Medulla oblongata (tissue), 1 donor: ENCODE measurements at regions not wholly inside any gene's neighbourhood (a gene's known extent, or its start where the extent isn't known, plus 50 kb on each side); places are given as distances from the start of the nearest gene placed in this dataset.
A peak's percentile ranks its signal among the peaks of the same experiment; 100 is the strongest.

ENCODE experiments used
- DNase-seq: peaks from one replicate; pipeline ENCODE4 v3.0.0-alpha.2; 2015; ENCODE audit errors: extremely low spot score

DNA sequence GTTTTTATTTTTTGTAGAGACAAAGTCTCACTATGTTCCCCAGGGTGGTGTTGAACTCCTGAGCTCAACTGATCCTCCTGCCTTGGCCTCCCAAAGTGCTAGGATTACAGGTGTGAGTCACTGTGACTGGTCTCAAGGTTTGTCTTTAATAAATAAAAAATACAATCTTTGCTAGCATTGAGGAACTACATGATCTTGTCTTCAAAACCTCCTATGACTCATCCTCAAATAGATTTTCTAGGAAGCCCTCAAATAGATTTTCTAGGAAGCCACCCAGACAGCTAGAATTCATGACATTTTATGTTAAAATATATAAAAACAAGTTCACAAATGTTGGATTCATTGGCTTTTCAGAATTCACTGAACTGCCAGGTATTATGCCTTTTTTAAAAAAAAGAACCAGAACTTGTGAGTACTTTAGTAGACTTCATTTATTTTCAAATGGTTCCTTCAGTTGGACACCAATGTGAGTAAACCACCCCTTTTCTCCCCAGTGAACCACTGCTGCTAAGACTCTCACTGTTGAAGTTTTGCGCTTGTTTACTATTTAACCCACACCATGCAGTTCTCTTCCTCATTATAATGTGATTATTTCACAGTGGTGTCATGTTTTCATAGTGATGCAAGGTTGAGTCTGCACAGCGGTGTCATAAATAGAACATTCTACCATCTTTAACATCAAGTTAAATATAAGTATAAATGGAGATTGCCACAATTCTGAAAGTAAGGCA lies 303.9 kb downstream of the CASP12 start:
- DNase-seq = no peak

DNA sequence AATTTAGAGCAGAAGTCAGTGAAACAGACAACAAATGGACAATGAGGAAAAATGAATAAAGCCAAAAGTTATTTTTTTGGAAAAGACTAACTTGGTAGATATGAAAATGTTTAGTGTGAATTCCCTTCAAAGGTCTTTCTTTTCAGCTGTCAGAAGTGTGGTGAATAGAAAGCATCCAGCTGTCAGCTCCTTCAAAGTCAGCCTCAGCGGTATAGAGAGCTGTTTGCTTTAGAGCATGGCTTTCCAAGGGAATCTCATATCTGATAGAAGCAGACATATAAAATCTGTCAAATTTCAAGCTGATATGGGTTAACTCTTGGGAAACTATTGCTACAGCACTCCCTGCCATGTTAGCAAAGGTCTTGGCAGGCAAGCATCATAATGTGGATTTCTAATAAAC lies 309.3 kb downstream of the CASP12 start:
- DNase-seq = no peak

DNA sequence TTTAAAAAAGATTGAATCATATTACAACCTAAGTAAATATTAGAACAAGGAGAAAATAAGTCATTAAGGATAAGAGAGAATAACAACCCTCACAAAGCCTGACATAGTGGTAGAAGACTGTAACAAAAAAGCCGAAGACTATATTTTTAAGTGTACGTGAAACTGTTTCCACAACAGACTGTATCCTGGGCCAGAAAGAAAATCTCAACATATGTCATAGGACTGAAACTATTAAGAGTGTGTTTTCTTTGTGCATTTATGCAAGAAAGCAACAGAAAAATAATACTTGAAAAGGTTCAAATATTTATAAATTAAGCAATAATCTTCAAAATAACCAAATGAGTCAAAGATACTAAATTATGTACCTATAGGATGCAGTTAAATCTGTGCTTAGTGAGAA lies 309.8 kb downstream of the CASP12 start:
- no peak for DNase-seq

DNA sequence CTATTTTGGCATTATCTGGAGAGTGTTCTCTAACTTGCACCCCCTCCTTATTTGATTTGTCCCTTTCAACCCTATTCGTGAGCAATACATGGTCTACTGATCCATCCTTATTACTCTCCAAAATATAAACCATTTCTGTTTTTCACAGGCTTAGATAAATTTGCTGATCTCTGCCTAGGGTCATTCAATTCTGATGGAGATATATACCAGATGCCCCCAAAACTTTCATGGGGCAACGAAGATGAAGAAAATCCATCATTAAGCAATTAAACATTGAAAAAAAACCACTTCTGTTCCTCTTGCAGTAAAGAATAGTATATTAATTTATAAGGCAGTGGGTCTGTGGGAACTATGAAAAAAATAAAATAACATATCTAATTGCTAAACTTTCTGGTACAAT lies 313.4 kb downstream of the CASP12 start:
- no peak for DNase-seq

DNA sequence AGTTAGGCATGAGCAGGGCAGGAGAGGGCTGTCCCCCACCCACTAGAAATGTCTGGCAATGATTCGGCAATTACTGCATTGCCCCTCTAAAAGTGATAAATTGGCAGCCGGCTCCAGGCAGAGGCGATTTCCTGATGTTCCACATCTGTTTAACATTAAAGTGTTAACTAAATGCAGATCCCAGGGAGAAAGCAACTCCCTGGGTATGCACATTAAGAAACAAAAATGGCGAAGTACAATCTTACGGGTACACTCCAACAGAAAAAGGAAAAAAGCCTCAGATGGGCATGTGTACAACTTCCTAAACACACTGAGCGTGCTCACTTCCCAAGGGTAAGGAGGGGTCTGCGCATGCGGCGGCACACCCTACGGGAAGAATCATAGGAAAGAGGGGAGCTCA lies 314.4 kb downstream of the CASP12 start:
- DNase-seq = no peak

DNA sequence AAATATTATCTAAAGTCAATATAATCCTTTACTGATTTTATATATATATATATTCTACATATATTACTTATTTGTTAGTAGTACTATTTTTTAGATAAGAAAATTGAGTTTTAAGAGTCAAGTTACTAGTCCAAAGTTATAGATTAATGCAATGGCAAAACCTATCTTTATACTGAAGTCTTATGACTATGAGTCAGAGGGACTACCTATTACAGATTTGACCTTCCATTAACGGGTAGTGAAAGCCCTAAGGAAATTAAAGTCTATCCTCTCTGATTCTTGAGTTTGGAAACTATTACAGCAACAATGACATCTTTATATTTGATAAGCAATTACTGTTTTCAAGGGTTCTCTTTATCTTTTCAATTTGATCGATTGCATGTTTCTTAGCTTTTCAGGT lies 315.8 kb downstream of the CASP12 start:
- DNase-seq = no peak

DNA sequence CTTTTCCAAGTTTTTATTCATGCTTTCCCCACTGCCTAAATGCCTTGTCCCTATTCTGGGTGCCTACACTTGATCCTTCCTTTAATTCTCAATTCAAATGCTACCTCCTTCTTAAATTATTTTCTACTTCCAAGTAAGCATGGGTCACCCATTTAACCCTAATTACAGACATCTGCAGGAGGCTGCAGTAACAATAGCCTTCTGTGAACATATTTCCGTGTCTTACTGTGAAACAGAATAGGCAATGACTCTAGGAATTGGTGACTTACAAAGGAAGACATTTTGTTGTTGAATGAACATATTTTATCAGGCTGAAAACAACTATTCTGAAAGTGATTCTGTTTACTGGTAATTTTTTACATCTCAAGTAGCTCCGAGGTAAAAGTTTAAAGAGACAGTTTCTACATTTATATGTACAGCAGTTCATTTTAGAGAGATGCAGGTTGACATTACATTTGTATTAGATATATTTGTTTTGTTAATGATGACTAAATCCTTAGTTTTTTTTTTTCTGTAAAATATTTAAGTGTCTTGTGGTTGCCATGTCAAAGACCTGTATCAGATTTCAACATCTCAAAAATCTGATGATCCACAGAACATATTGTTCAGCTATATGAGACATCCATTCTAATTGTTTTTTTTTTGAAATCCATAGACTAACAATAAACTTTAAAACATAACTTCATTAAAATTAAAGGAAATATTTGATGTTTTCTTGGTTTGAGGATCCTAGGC lies 316.8 kb downstream of the CASP12 start:
- no peak for DNase-seq

DNA sequence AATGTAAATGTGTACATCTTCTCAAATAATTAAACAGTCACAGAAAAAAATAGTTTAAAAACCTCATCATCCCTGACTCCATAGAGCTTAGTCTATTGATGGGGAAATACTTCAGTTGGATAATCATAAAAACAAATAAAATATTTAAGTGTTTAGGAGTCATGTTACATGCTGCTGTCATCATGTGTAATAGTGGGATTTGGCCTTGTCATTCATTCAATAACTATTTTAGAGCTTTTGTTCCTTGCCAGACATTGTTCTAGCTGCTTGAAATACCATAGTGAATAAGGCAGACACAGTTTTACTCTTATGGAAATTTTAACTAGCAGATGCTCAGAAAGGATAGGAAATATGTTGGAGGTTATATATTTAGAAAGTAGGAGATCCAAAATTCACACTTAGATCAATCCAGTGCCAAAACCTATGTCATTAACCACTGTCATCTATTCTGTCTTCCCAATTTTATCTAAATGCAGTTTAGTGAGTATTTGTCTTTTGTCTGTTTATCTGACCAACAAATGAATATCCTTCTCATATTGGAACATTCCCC lies 324.7 kb downstream of the CASP12 start:
- no peak for DNase-seq

DNA sequence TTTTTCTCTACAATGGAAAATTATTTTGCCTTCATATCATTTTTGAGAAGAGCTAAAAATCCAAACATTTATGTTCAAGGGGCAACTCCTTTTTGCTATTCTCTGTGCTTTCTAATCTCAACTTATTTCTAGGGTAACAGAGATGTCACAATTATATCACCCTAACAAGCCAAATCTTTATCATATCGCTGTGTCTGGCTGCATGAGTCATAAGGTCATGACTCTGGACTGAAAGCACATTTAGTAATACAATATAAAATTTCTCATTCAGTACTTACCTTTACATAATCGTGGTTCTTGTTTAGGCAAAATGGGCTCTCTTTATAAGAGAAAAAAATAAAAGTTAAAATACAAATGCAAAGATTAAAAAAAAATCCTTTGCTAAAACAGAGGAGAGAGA lies 326.0 kb downstream of the CASP12 start:
- no peak for DNase-seq

DNA sequence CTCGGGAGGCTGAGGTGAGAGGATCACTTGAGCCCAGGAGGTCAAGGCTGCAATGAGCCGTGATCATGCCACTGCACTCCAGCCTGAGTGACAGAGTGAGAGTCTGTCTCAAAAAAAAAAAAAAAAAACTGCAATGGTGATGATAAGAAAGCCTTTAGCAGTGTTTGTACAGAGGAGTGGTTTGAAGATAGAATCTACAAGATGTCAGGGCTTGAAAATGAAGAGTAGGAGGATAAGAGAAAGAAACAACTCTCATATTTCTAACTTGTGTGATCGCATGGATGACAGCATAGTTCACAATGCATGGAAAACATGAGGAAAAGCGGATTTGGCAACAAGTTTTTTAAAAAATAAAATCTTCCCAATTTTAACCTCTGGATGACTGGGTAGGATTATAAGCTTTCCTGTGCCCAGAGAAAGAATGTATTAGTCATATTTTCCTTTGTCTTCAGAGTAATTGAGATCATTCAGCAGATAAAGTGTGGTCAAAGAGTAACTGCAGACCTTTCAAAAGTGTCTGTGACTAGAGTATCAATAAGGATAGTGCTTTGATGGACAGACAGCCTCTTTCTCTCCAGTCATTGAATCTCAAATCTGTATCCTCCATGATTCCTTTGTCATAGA lies 328.1 kb downstream of the CASP12 start:
- DNase-seq = no peak

DNA sequence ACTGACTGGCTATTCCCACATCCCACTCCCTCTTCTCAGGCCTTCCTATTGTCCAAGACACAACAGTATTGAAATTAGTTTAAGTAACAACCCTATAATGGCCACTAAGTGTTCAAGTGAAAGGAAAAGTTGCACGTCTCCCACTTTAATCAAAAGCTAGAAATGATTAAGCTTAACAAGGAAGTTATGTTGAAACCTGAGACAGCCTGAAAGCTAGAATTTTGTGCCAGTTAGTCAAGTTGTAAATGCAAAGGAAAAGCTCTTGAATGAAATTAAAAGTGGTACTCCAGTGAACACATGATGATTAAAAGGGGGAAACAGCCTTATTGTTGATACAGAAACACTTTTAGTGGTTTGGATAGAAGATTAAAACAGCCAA lies 332.7 kb downstream of the CASP12 start:
- DNase-seq = no peak

DNA sequence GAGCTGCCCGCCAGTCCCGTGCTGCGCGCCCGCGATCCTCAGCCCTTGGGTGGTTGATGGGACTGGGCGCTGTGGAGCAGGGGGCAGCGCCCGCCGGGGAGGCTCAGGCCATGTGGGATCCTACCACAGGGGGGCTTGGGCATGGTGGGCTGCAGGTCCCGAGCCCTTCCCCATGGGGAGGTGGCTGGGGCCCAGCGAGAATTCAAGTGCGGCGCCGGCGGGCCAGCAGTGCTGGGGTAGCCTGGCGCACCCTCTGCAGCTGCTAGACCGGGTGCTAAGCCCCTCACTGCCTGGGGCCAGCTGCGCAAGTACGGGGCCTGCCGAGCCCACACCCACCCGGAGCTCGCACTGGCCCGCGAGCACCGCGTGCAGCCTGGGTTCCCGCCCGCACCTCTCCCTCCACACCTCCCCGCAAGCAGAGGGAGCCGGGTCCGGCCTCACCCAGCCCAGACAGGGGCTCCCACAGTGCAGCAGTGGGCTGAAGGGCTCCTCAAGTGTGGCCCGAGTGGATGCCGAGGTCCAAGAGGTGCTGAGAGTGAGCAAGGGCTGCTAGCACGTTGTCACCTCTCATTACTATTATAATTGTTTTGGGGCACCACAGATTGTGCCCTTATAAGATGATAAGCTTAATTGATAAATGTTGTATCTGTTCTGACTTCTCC lies 333.2 kb downstream of the CASP12 start:
- DNase-seq = no peak

DNA sequence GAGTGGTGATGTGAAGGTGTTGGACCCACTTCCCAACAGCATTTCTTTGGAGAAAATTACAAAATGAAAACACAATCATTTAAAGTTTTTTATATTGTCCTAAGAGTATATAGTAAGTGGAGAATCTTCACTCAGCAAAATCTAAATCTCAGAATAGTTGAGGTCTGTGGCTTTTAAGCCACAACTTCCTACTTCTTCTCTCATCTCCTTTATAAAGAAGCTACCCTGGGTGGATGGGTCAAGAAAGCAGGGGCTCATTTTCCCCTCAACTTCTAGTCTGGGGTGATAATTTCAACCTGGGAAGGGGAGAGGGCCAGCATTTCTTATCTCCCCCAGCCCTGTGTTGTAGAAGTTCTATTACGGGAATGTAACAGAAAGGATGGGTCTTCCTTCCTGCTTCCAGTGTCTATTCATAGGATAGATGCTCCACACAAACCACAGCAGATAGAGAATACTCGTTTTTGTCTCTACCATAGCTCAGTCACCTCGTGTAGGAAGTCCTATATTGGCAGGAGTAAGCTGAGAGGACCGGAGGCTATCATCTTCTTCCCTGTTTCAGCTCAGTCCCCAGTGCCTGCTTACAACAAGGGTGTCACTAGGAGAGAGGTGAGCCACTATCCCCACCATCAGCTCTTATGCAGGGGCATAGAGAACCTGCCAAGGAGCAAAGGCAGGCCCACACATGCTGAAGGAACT lies 341.5 kb downstream of the CASP12 start:
- peak; percentile 20 for DNase-seq

DNA sequence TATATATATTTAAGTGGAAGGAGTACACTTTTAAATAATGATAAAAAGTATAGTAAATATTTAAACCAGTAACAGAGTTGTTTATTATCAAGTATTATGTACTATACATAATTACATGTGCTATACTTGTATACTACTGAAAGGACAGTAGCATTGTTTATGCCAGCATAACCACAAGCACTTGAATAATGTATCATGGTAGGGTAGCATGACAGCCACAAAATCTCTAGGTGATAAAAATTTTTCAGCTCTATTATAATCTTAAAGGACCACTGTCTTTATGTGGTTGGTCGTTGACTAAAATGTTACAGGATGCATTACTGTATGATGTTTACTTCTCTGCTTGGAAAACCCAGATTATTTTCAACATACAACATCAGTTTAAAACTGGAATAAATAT lies 349.2 kb downstream of the CASP12 start:
- no peak for DNase-seq

DNA sequence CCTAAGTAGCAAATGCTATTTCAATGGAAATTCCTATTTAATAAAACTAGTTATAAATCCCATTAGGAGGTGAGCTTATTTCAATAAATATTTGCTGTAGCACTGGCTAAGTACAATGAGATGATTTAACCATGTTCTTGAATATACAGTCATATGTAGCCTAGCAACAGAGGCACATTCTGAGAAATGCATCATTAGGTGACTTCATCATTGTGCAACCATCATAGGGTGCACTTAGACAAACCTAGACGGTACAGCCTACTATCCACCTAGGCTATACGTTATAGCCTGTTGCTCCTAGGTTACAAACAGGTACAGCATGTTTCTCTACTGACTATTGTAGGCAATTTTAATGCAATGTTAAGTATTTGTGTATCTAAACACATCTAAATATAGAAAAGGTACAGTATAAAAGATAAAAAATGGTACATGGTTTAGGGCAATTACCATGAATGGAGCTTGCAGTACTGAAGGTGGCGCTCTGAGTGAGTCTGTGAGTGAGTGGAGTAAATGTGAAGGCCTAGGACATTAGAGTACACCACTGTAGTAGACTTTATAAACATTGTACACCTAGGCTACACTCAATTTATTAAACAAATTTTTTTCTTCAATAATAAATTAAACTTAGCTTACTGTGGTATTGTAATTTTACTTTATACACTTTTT lies 350.1 kb downstream of the CASP12 start:
- no peak for DNase-seq

DNA sequence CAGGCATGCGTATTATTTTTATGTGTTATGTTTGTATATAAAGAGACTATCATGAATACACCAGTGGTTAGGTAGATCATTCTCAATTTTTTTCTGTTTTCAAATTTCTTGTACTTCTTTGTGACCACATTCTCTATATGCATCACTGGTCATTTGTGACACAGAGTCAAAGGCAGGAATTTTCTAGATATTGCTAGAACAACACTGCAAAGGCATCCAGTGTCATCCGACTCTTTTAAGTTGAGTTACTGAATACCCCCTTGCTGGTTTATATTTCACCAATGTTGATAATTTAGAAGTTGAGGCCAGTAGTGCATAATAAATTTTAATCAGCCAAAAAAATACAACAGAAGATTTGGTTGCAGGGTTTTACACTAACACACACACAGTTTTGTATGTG lies 351.8 kb downstream of the CASP12 start:
- no peak for DNase-seq

DNA sequence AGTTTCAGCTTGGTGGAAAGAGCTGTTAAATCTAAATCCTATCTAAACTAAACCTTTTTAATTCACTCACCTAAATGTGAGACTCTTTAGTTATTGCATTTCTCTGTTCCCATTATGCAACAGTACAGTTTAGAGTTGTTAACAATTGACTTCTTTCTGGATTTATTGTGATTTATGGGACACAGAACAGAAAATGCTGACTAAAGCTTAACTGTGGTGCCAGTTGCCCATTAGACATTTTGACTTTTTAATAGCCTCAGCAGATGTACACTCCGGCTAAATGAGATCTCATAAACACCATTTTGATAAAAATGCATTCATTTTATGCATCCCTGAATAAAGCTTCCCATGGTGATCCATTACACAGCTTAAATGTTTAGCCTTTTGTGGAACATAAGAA lies 356.6 kb downstream of the CASP12 start:
- no peak for DNase-seq

DNA sequence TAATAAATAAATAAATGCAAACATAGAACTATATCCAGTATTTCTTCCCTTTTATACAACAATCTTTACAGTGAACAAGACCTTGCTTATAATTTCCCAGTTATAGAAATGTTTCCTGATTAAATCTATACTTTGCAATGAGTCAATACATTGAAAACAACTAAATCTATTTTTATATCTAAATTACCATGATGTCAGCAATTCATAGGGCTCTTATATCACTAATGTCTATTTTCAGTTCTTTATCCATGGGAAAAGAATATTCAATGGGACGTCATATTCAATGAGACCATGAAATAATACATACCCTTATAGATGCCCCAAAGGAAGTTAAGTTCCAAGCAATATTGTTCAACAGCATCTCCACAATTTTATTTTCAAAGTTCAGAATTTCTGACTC lies 359.9 kb downstream of the CASP12 start:
- DNase-seq = no peak

DNA sequence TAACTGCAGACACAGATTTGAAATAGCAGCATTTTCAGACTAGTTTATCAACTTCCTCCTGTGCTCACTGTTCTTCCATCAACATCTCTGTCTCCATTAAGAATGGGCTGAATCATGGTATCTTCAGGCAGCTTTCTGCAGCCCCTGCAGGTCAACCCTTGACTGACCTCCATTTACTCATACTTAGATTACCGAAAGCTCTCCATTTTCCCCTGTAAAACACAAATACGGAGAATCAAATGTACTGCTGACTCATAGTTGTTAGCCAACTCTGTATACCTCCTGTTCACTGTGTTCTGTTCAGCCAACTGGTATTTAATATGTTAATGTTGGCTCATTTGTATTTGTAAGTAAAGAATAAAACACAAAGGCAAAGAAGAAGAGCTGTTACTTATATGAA lies 364.0 kb downstream of the CASP12 start:
- no peak for DNase-seq

DNA sequence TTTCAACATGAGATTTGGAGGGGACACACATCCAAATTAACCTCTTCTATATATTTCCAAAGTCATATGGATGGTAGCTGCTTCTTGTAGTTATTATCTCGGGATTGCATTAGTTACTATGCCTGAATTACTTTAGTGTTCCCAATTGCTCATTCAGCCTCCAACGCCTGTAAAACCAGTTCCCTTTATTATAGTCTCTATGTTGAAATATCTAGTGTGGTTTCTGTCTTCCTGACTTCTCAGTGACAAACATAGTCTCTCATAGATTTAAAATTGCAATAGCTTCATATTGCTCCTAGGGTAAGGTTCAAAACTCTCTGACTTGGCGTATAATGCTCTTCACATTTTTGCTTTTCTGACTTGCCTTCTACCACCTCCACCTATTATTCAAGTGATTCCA lies 366.4 kb downstream of the CASP12 start:
- no peak for DNase-seq

DNA sequence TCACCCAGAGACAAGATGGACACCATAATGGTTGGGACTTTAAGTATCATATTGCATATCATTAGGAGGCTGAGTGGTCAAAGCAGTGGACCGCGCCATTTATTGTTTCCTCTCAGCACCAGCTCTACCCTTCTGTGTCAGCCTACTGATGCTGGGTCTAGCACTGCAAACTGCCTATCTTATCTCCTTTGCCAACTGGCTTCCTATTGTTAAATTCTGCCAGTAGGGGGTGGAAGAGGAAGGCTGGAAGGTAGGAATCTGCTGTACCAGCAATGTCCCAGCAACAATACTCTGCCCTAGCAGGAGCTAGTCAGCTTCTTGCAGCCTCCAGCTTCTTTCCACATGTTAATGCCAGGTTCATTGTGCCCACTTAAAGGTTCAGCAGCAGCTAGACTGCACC lies 367.1 kb upstream of the PDGFD start:
- no peak for DNase-seq
